Left ventricle myocardium superior (tissue), 1 donor: ENCODE measurements at regions not wholly inside any gene's neighbourhood (a gene's known extent, or its start where the extent isn't known, plus 50 kb on each side); places are given as distances from the start of the nearest gene placed in this dataset.

Source experiments
- ATAC-seq: fragments of 200-7000 bp; cut with Tn5 transposase; one replicate; pipeline ENCODE4 v1.9.1; 2020; ENCODE audit warnings: mild to moderate bottlenecking, moderate library complexity
- DNase-seq: peaks from one replicate; pipeline ENCODE4 v3.0.0-alpha.2; 2020
- intact Hi-C: fragments of 100-400 bp; cut with micrococcal nuclease; formaldehyde crosslinking; loops from one replicate; pipeline ENCODE4 v1.11.0; 2022
- donor health status: DM: no; HTN: yes; CAD: no; lungs with severe emphysema.

DNA sequence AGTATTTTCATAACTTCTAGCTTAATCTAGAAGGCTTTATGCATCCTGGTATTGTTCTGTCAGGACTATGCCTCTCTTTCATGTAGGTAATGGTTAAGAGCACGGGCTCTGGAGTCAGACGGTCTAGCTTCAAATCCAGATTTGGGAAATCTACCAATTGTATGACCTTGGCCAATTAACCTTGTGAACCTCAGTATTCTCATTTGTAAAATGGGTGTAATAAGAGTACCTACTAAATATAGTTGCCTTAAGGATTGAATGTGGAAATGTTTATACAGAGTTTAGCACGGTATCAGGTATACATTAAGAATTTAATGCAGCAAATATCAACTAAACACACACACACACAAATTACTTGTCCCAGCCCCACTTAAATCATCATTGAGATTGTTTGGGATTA lies 97.3 kb upstream of the RAB3GAP2 start:
- intact Hi-C loops: no loop called here
- DNase-seq (no peak), ATAC-seq (no peak)

DNA sequence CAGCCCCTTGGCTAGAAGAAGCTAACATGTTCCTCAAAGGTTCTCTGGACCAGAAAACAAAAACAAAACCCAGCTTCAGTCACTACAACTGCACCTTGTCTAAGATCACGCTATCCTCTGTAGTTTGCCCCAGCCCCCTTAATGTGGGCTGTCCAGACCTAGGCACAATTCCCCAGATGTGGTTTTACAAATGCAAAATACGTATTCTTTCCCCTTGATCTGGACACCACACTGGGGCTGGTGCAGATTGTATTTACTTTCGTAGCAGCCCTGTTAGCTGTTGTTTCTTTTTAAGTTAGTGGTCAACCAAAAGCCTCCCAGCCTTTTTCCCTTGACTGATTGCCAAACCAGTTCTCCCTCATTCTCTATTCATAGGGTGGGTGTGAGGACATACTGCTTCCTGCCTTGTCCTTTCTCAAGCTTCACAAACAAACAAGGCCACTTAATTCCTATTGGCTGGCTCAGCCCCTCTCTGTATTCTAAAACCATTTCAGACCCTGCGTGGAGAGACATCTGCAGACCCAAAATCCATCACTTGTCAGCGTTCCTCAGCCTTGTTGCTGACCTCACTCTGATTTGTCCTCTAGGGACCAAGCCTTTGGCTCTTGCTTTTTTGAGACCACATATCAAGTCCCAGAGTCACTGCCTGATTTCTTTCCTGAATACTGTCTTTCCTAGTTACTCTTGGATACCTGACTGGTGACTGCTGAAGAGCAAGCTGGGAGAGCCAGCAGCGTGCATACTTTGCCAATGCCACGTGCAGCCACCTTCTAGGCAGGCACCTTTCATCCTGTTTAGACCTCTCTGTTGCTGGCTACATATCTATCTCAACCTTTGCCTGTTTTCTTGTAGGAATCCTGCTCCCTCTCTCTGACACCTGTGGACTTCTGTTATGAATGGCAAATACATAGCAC lies 96.4 kb upstream of the RAB3GAP2 start:
- peak; percentile 71 for ATAC-seq
- intact Hi-C loops: no loop called here
- no peak for DNase-seq

DNA sequence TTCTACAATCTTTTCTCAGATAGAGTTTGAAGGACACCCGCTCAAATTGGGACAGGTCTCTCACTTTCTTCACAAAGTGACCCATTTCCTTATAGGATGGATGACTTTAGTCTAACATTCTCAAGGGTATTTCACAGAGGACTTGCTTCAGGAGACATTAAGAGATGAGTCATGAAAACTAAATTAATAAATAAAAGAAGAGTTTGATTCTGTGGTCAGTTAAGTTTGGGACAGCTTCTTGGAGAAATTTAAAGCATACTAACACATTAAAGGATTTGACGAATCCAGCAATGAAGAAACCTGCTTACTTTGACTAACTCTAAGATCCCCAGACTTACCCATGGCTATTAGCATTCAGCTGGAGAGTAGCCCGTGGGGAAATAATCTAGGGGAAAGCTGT lies 95.6 kb upstream of the RAB3GAP2 start:
- ATAC-seq: no peak
- no peak for DNase-seq
- intact Hi-C loops: no loop called here

DNA sequence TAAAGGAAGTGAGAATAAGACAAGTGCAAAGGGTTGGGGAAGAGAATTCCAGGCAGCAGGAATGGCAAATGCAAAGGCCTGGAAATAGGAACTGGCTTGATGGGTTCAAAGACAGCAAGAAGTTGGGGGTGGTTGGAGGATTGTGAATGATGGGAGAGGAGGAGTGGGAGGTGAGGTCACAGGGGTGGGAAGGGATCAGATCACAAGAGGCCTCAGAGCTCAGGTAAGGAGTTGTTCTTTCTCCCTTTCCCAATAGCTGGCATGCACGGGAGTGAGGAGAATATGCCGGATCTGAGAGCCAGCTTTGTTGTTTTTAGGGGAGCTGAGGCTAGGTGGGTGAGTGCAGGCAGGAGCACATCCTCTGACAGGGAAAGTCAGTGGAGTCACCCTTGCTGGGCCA lies 94.0 kb upstream of the RAB3GAP2 start:
- ATAC-seq (no peak), DNase-seq (no peak)
- intact Hi-C loops: no loop called here

DNA sequence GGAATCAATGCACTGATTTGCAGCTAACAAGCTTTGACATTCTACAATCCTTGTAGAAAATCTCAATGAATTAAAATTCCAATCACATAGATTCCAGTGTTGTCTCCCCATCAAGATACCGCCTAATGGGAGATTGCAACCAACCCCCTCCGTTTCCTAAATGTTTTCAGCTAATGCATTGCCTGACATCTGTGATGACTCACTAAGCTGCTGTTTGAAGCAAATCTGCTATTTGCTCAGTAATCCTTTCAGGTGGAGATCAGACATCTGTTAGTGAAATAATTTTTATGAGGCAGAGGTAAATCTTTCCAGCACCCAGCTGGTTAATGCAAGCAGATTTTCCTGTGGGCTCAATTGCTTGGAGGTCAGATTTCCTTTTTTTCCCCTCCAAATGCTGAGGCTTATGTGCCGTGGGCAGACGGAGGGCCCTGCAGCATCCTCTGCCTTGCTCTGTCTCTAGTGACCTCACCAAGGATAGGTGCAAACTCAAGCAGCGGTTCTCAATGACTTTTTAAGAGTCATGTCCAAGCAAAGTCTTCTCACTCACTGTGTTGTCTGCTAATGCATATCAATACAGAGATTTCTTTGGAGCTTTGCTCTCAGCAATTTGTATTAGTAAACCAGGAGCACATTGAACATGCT lies 91.1 kb upstream of the RAB3GAP2 start:
- DNase-seq (no peak), ATAC-seq (no peak)
- intact Hi-C loops: no loop called here

DNA sequence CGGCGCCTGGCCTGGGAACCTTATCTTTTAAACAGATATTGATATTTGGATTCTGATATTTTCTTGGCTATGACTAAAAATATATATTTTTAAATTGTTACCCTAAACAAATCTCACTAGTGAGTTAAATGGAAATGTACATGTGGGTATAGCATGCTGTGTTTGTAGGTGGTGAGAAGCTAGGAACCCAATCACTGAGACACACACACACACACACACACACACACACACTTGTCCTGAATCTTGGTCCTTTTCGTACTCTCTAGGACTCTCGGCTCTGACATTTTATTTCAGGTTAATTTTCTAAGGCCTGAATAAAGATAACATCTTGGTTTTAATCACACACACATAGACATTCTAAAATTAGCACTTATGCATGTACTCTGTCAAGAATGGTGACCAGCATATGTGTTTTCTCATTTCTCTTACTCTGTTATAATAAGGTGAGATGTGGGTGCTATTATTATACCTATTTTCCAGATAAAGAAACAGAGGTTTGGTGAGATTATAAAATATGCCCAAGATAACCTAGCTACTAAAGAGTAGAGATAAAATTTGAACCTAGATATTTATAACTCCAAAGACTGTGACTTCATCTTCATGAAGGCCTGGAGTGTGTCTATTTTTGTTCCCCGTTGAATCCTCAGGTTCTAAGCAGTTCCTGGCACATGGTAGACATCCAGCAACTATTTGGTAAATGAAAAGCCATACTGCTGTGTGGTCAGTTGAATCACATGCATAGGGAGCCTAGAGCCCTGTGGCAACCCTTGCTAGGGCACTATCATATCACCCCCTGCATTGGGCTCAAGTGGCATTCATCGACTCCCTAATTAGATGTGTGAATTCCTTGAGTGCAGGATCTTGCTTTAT lies 85.0 kb upstream of the RAB3GAP2 start:
- intact Hi-C loops: no loop called here
- no peak for DNase-seq
- peak; percentile 93 for ATAC-seq

DNA sequence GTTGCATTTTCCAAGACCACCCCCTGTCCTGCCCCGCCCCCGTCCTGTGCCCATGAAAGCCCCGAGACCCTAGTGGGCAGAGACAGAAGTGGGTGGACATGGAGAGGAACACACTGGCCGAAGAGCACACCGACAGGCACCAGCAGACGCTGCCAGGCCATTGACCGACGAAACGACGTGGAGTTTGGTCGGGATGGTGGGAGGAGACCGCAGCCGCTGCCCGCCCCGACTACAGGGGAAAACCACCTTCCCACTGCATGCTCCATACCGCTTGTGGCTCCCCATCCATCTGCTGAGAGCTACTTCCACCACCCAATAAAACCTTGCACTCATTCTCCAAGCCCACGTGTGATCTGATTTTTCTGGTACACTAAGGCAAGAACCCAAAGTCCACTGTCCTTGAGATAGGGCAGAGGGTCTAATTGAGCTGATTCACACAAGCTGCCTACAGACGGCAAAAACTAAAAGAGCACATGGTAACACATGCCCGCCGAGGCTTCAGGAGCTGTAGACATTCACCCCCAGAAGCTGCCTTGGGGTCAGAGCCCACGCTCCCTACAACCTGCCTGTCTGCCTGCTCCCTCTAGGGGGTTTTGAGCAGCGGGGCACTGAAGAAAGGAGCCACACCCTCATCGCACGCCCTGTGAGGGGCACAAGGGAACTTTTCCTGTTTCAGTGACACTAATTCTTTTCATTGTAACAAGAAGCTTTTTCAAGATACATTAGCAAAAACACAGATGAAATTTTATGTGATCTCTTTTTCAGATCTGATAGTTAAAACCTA lies 81.2 kb upstream of the RAB3GAP2 start:
- intact Hi-C loops: no loop called here
- no peak for DNase-seq
- no peak for ATAC-seq

DNA sequence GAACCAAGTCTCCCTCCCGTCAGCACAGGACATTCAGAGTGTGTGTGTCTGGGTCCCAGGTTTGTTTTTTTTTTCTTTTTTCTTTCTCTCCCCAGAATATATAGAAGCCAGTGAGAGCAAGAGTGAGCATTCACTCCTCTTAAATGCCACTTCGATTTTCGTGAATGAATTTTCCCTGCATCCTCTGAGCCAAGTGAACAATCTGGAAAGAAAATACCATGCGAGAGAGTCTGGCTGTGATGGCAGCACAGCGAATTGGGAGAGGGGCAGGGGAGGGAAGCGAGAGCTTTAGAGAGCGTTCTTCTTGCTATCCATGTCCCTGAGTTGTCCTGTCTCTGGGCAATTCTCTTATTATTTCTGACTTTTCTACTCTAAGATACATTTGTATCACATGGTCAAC lies 76.0 kb upstream of the RAB3GAP2 start:
- no peak for DNase-seq
- no peak for ATAC-seq
- intact Hi-C loops: no loop called here

DNA sequence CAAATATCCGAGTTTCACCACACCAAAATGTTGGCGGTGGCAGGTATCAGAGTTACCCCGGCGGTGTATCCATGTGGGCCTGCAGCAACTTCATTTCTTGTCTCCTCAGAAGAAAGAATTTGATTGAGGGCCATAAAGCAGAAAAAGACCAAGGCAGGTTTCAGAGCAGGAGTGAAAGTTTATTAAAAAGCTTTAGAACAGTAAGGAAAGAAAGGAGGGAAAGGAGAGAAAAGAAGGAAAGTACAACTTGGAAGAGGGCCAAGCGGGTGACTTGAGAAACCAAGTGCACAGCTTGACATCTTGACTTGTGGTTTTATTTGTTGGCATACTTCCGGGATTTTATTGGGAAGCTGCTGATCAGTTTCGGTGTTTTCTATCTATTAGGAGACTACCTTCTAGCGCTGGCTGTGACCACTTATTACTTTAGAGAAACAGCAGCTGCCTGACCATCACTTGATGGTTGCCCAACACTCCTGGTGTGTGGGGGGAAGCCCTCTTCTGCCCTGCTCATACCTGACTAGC lies 75.5 kb upstream of the RAB3GAP2 start:
- no peak for ATAC-seq
- no peak for DNase-seq
- intact Hi-C loops: no loop called here

DNA sequence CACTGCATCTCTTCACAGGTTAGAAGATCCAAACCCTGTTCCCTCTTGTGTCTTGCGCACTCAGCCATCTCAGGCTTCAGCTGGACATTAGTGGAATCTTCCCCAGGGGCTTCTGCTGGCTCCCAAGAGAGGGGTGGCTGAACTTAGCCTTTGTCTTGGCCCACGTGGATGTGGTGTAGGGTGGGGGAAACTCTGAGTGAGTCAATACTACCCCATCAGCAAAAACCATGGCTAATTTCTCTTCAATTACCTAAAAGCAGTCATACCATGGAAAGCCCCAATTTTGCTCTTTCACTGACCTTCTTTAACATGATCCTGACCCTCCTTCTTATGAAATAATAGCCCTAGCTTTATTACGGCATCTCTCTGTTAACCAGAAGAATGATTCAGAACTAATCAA lies 72.5 kb upstream of the RAB3GAP2 start:
- DNase-seq (no peak), ATAC-seq (no peak)
- intact Hi-C loops: no loop called here

DNA sequence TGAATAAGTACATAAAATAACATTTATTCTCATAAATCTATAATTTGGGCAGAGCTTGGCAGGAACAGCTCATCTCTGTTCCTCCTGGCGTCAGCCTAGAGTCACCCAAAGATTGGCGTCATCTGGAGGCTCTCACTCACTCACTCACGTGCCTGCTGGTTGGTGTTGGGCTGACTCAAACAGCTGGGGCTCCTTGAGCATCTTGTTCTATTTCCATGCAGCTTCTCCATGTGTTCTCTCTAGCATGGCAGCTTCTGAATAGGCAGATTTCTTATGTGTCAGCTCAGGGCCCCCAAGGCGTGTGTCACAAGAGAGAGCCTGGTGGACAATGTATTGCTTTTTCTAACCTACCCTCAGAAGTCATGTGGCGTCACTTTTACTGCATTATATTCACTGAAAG lies 70.6 kb upstream of the RAB3GAP2 start:
- ATAC-seq (no peak), DNase-seq (no peak)
- intact Hi-C loops: no loop called here

DNA sequence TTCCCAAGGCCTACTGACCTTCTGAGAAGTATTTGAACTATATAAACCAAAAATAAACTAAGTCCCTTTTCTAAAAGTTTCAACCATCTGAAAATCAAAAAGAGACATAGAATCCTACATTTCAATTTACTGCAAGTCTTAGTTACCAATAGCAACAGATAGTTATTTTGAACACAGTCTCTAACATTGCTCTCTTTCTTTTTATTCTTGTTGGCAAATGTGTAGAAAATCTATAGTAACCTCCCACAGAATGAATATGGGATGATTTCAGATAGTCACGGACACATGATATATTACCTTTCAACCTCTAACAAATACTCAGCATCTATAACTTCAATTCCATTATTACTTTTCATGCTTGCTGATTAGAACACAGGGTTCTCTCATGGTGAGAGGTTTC lies 68.9 kb upstream of the RAB3GAP2 start:
- ATAC-seq (no peak), DNase-seq (no peak)
- intact Hi-C loops: no loop called here

DNA sequence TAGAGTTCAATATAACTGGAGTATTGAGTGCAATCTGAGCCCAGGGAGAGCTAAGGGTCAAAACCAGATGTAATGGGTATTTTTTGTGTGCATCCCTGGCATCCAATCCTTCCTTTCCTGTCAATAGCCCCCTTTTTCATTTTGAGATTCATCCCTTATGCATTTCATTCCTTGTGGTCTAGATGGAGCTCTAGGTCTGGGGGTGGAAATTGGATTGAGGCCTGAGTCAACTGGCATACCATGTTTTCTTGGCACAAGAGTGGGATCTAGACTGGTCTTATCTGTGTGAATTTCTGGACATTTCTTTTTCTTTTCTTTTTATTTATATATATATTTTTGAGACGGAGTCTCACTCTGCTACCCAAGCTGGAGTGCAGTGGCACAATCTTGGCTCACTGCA lies 67.3 kb upstream of the RAB3GAP2 start:
- intact Hi-C loops: no loop called here
- no peak for ATAC-seq
- no peak for DNase-seq

DNA sequence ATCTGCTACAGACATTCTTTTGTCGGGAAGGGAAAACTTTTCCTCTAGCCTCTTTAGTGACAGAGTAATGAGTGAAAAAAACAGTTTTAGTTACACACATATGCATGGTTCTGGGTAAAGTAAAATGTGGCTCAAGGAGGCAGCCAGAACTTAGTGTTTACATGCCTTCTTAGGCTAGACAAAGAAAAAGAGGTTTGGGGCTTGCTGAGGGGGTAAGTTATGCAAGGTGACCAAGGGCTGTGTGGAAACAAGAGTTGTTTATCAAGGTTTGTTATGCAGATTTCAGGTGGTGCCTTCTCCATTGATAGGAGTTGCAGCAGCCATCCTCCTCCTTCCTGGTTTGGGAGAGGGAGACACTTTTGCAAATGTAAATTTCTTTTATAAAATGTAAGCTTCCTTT lies 66.5 kb upstream of the RAB3GAP2 start:
- intact Hi-C loops: no loop called here
- ATAC-seq: no peak
- no peak for DNase-seq

DNA sequence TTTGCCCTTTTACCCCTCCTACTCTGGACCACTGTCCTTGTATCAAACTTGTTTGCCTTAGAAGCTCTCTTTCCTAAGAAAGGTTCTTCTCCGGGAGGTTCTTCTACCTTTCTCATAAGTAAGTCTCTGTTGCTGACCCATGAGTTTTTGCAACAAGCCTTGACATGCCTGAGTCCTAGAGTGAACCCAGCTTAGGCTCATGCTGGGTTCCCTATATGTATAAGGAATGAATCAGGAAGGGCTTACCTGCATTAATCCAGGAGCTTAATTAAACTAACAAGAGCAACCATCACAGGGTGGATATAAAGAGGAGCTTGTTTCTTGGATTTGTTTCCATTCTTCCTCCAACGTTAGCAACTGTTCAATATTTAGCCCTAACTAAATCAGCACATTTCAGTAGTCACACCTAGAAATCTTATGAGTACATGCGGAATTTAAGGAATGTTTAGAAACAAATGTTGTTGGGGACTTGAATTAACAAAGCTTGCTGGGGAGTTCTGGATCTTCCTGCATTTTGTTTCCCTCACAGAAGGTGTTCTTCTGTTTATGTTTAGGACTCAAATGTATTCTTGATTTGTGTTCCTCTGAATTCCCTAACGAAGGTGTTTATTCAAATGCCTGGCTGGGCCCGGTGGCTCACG lies 64.3 kb upstream of the RAB3GAP2 start:
- ATAC-seq: no peak
- intact Hi-C loops: no loop called here
- DNase-seq: no peak

DNA sequence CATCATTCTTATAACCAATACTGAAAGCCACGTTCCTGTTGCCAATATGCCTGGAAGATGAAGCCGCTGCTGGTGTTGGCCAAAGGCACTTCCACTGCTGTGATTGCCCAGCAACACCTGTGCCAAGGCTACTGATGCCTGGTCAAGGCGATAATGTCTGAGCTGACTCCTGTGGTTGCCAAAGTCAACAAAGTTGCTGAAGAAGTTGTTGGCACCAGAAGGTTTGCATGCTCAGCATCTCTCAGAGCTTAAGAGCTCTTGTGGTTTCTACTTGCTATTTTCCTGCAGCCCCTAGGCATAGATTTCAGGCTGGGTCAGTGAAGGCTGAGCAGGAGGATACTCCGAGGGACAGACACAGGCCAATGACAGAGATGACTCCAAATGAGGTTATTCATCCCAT lies 63.4 kb upstream of the RAB3GAP2 start:
- ATAC-seq (no peak), DNase-seq (no peak)
- intact Hi-C loops: no loop called here

DNA sequence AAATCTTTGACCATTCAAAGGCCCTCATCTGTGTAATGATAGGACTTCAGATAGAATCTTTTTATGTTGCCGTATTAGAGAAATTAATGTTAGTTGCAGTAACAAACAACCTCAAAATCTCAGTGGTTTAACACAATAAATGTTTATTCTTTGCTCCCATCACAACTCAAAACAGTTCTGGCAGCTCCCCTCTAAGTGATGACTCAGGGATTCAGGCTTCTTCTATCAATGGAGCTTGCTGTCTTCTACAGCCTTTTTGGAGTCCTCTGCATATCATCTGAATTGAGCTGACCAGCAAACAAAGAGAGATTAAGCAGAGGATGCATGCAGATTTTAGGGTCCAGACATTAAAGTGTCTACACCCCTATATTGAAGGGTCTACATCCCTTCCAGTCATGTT lies 59.1 kb upstream of the RAB3GAP2 start:
- intact Hi-C loops: no loop called here
- no peak for DNase-seq
- ATAC-seq: no peak

DNA sequence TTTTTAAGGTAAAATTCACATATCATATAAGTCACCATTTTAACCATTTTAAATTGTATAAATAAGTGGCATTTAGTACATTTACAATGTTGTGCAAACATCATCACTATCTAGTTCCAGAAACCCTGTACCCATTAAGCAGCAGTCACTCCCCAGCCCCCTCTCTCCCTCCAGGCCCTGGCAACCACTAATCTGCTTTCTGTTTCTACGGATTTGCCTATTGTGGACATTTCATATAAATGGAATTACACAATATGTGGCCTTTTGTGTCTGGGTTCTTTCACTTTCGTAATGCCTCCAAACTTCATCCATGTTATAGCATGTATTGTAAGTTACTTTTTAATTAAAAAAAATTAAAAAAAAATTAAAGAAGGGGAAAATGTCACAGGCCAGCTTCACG lies 58.0 kb upstream of the RAB3GAP2 start:
- intact Hi-C loops: no loop called here
- no peak for ATAC-seq
- no peak for DNase-seq

DNA sequence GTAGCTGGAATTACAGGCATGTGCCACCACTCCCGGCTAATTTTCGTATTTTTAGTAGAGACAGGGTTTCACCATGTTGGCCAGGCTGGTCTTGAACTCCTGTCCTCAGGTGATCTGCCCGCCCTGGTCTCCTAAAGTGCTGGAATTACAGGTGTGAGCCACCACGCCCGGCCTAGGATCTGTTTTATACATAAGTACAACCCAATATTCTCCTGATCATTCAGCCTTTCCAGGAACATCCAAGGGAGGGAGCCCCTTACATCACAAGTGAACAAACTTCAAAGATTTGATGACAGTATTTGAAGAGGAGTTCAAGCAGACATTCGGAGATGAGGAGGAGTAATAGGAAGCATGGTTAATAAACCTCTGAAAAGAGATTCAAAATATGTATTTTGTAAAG lies 54.9 kb upstream of the RAB3GAP2 start:
- DNase-seq (no peak), ATAC-seq (no peak)
- intact Hi-C loops: no loop called here
